ENCODE measurements at regions not wholly inside any gene's neighbourhood (a gene's known extent, or its start where the extent isn't known, plus 50 kb on each side); places are given as distances from the start of the nearest gene placed in this dataset.

DNA sequence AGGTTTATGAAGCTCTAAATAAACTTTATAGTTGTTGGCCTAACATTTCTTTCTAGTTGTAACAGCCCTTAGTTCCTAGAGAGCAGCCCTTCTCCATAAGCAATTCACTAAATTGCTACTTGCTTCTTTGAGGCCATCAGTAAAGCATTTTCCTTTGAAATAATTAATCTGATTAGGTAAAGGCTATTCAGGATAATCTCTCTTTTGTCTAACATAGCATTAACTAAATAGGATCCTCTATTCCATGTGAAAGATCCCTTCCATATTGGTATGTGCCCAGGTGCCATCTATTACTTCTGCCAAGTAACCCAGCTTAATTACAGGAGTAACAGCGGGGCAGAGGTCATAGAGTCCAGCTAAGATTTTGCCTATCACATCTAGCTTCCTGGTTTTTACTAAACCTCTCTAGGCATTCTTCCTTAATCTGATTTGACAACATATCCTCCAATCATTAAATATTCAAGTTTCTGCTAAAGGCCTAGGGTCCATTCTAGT is 1408.0 kb downstream of the PCDH18 start:
- TF ChIP-seq POLR2A (IDR thresholded peaks at IDR 0.05; ENCODE audit: low read depth, low read length), result no peak
- TF ChIP-seq POLR2AphosphoS5 (IDR thresholded peaks at IDR 0.05; ENCODE audit: low read depth, low read length), result no peak
- TF ChIP-seq POU2F2 (IDR thresholded peaks at IDR 0.05; ENCODE audit: low read depth, low read length), result no peak
